ENCODE measurements at regions not wholly inside any gene's neighbourhood (a gene's known extent, or its start where the extent isn't known, plus 50 kb on each side); places are given as distances from the start of the nearest gene placed in this dataset.

DNA sequence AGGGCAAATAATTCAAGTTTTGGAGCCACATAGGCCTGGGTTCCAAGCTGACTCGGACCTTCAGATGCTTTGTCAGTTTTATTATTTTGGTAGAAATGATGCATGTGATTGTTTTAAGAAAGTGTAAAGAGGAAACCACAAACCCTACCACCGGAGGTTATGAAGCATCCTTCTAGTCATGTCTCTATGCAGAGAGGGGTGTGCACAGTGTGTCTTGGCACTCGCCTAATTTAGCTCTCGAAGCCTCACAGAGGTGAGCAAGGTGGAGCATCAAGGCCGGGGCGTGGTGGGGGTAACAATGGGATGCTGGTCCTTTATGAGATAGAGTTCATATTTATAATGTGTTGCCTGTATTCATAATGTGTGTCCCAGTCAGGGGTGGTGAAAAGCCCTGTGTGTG, 63.7 kb upstream of the SMAD6 start:
- H3K4me3 ChIP-seq: no peak overlapping the region
- no peak overlapping the region for H3K9ac ChIP-seq (ENCODE audit: insufficient read depth in 1 of 2, low read depth in 2 of 2, low read length in 2 of 2)
- no peak for FAIRE-seq
- H3K4me1 ChIP-seq (replicated peaks in 1 of 2; ENCODE audit: control insufficient read depth in 2 of 2, insufficient read depth in 2 of 2, low read length in 2 of 2): peaks cover 15 to 24% of the 10 kb centered on the region in 2 experiments; a peak in 4 of 5 replicates
- TF ChIP-seq NFE2L1 (tag; IDR thresholded peaks at IDR 0.05; ENCODE audit: borderline replicate concordance, low read depth) (no peak), HSF4 (CRISPR knock-in tag; IDR thresholded peaks at IDR 0.05; ENCODE audit: borderline replicate concordance) (no peak), RBFOX2 (IDR thresholded peaks at IDR 0.05; ENCODE audit: low read depth, low read length) (no peak)
- H3K79me2 ChIP-seq (ENCODE audit: control insufficient read depth, insufficient read depth, low read length): peaks cover 91% of the 10 kb centered on the region
- ChIA-PET POLR2A (interaction anchor here (1.1 kb wide), 1 partner anchor 23 kb away, joined by 3 read pairs; no protein-coding TSS in a partner anchor), CTCF (ENCODE audit: low intra/inter-chr PET ratio) (no interaction called here)
- H3K9me3 ChIP-seq (replicated peaks; ENCODE audit: control insufficient read depth, insufficient read depth, low read depth, low read length): no peaks in the 10 kb centered on the region
- intact Hi-C loops (cut with micrococcal nuclease) (no loop called here), in situ Hi-C loops (cut with MboI) (no loop called here)
- no peak overlapping the region for H3K27ac ChIP-seq (ENCODE audit: extremely low read depth, low read depth, low read length)
- peaks cover 17% of the 10 kb centered on the region; the same call in 1 of the 2 replicates for H4K20me1 ChIP-seq (replicated peaks; ENCODE audit: control insufficient read depth, insufficient read depth, low read length)
- H2AFZ ChIP-seq (ENCODE audit: low read depth, low read length): no peak overlapping the region
- no peaks in the 10 kb centered on the region for H3K9me1 ChIP-seq (ENCODE audit: control insufficient read depth, insufficient read depth, low read length)
- no peak overlapping the region for H3K4me2 ChIP-seq (ENCODE audit: insufficient read depth, low read length)
- BruUV-seq (replicated peaks): no TSS peak
- H3K36me3 ChIP-seq (ENCODE audit: control insufficient read depth, insufficient read depth, low read length): peaks cover 61% of the 10 kb centered on the region
- H3K27me3 ChIP-seq (ENCODE audit: control insufficient read depth in 2 of 2, insufficient read depth in 2 of 2, low read length in 2 of 2): no peaks in the 10 kb centered on the region
- no peak for ATAC-seq
- 85% methylated on average over 6 of the region's 6 CpGs for WGBS (ENCODE audit: insufficient coverage, low coverage, missing lambda C conversion rate)
- DNase-seq (ENCODE audit: extremely low read depth in 1 of 4, low spot score in 3 of 4): no peak

GRCh38 chr15:66641485-66642315, 60.3 kb upstream of the SMAD6 start:
- no peaks in the 10 kb centered on the region for H3K9me1 ChIP-seq (ENCODE audit: control insufficient read depth, insufficient read depth, low read length)
- no peak overlapping the region for H3K4me3 ChIP-seq
- H3K27ac ChIP-seq (ENCODE audit: extremely low read depth, low read depth, low read length): no peak overlapping the region; the same call in 2 of the 3 replicates
- no peak overlapping the region for H2AFZ ChIP-seq (ENCODE audit: low read depth, low read length)
- no peak overlapping the region for H3K4me2 ChIP-seq (ENCODE audit: insufficient read depth, low read length)
- in situ Hi-C loops (cut with MboI) (no loop called here), intact Hi-C loops (cut with micrococcal nuclease) (no loop called here)
- H3K79me2 ChIP-seq (ENCODE audit: control insufficient read depth, insufficient read depth, low read length): peaks cover 74% of the 10 kb centered on the region
- peaks cover 14 to 21% of the 10 kb centered on the region in 2 experiments for H3K4me1 ChIP-seq (replicated peaks in 1 of 2; ENCODE audit: control insufficient read depth in 2 of 2, insufficient read depth in 2 of 2, low read length in 2 of 2)
- peaks cover 15% of the 10 kb centered on the region; the same call in 1 of the 2 replicates for H4K20me1 ChIP-seq (replicated peaks; ENCODE audit: control insufficient read depth, insufficient read depth, low read length)
- 89% methylated on average over 5 of the region's 5 CpGs for WGBS (ENCODE audit: insufficient coverage, low coverage, missing lambda C conversion rate)
- ATAC-seq (no peak; the same call in 1 of the 3 replicates), DNase-seq (ENCODE audit: extremely low read depth in 1 of 4, low spot score in 3 of 4) (no peak), FAIRE-seq (no peak)
- POLR2A ChIA-PET: interaction anchor here (1.3 to 2.2 kb wide), 2 partner anchors 9 to 18 kb away, joined by 3 to 9 read pairs; no protein-coding TSS in a partner anchor
- peaks cover 52% of the 10 kb centered on the region for H3K36me3 ChIP-seq (ENCODE audit: control insufficient read depth, insufficient read depth, low read length)
- H3K9me3 ChIP-seq (replicated peaks; ENCODE audit: control insufficient read depth, insufficient read depth, low read depth, low read length): no peaks in the 10 kb centered on the region
- CTCF ChIA-PET (ENCODE audit: low intra/inter-chr PET ratio): no interaction called here
- H3K27me3 ChIP-seq (ENCODE audit: control insufficient read depth in 2 of 2, insufficient read depth in 2 of 2, low read length in 2 of 2): no peaks in the 10 kb centered on the region
- no TSS peak for BruUV-seq (replicated peaks)
- peak overlapping the region in 1 of 2 experiments; percentile 45; a peak in 3 of 4 replicates for H3K9ac ChIP-seq (ENCODE audit: insufficient read depth in 1 of 2, low read depth in 2 of 2, low read length in 2 of 2)
- TF ChIP-seq ZNF165 (CRISPR knock-in tag; IDR thresholded peaks at IDR 0.05; ENCODE audit: borderline replicate concordance) (no peak), MBD2 (IDR thresholded peaks at IDR 0.05; ENCODE audit: borderline replicate concordance, low read depth) (no peak), ZC3H4 (CRISPR knock-in tag; IDR thresholded peaks at IDR 0.05; ENCODE audit: borderline replicate concordance) (no peak), FOXK2 (conservative IDR thresholded peaks at IDR 0.05 in 1 of 2, IDR thresholded peaks at IDR 0.05 in 1 of 2; ENCODE audit: low read depth in 2 of 2) (no peak), PHF8 (IDR thresholded peaks at IDR 0.05; ENCODE audit: borderline replicate concordance, low read length) (no peak), U2AF1 (optimal IDR thresholded peaks at IDR 0.05; ENCODE audit: low read depth, low read length) (no peak), ARID2 (IDR thresholded peaks at IDR 0.05) (no peak), BRF1 (IDR thresholded peaks at IDR 0.05; ENCODE audit: borderline replicate concordance, extremely low read depth, insufficient read length) (no peak), CHD2 (IDR thresholded peaks at IDR 0.05; ENCODE audit: low read depth, low read length) (no peak), NFATC3 (IDR thresholded peaks at IDR 0.05) (no peak), SAP30 (IDR thresholded peaks at IDR 0.05; ENCODE audit: borderline replicate concordance, insufficient read depth, low read depth, low read length, poor library complexity, severe bottlenecking) (no peak), ZFP30 (CRISPR knock-in tag; IDR thresholded peaks at IDR 0.05; ENCODE audit: borderline replicate concordance) (no peak)
- TF ChIP-seq, protein P1, sequence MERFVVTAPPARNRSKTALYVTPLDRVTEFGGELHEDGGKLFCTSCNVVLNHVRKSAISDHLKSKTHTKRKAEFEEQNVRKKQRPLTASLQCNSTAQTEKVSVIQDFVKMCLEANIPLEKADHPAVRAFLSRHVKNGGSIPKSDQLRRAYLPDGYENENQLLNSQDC (CRISPR knock-in tag; IDR thresholded peaks at IDR 0.05): no peak

All from K562 (cell line).